Right cardiac atrium (tissue), 5 donors: ENCODE measurements at regions not wholly inside any gene's neighbourhood (a gene's known extent, or its start where the extent isn't known, plus 50 kb on each side); places are given as distances from the start of the nearest gene placed in this dataset.
A peak's percentile ranks its signal among the peaks of the same experiment; 100 is the strongest.
"Not testable (repeated sequence)": the region's sequence is repeated elsewhere in the genome, so short reads cannot be mapped to it uniquely, and the experiment has no call there.

Experiments
- ATAC-seq, 2 donors: fragments of 200-7000 bp; cut with Tn5 transposase; one replicate each; pipeline versions ENCODE4 v1.8.0 to v1.9.1; 2020; ENCODE audit warnings: moderate library complexity in 2 of 2, mild to moderate bottlenecking in 1 of 2
- DNase-seq, 3 donors: peaks; one replicate each; pipeline ENCODE4 v3.0.0-alpha.2; 2020
- H3K27ac ChIP-seq: one replicate; pipeline ENCODE4 v1.5.1; 2013; ENCODE audit warnings: mild to moderate bottlenecking, low read length, control low read depth, moderate library complexity
- H3K27me3 ChIP-seq: one replicate; pipeline ENCODE4 v1.6.1; 2013; ENCODE audit not compliant: control insufficient read depth, insufficient read depth
- H3K4me1 ChIP-seq: one replicate; pipeline ENCODE4 v1.6.1; 2013; ENCODE audit warnings: low read length; ENCODE audit not compliant: control insufficient read depth, insufficient read depth
- H3K4me3 ChIP-seq: one replicate; pipeline ENCODE4 v1.5.1; 2013; ENCODE audit warnings: low read length, control low read depth
- H3K9me3 ChIP-seq: one replicate; pipeline ENCODE4 v1.6.1; 2013; ENCODE audit warnings: low read length; ENCODE audit not compliant: control insufficient read depth
- WGBS: extraction: QIAGEN DNeasy Blood & Tissue Kit; methylation state at CpG from one replicate; pipeline ENCODE4 v1.1.7; 2013; 5-methylcytosine and 5-hydroxymethylcytosine counted together
- intact Hi-C, 4 donors: fragments of 100-400 bp; cut with DNase I; formaldehyde crosslinking; loops; one replicate each; pipeline versions ENCODE4 v1.11.0 to v1.14.0; 2022 to 2023
- donor health status: healthy with polysubstance abuse.
- donor health status: DM: no; HTN: yes; CAD: no.
- donor health status: DM: no; HTN: no; CAD: no.
- donor health status: DM: no; HTN: yes; CAD: no; lungs with severe emphysema.
- donor health status: DM: yes; HTN: yes; CAD: no.

DNA sequence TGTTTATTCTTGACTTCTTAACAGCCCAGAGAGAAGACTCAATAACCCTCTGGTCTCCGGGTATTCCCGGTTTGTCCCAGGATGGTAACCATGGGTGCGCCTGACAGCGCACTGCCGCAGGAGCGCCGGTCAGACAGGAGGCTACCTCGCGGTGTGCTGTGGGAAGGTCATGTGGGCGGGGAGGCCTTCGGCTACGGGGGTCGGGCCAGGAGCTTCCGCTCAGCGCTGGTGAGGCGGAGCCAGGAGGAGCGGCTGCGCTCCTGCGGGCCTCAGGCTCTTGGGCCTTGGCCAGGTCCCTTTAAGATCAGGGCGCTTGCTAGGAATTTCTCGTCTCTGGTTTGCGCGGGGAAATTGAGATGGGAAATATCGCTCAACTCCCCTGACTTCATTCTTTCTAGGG, 182.3 kb upstream of the NDN start:
- DNase-seq = peak; percentile 50 to 73 (median 61)
- WGBS = 22% methylated on average over 24 of the region's 24 CpGs
- Histone ChIP-seq H3K27ac (no peak overlapping the region), H3K4me3 (no peak overlapping the region), H3K4me1 (no peaks in the 10 kb centered on the region), H3K27me3 (no peaks in the 10 kb centered on the region), H3K9me3 (no peaks in the 10 kb centered on the region)
- ATAC-seq = peak; percentile 85 to 88
- intact Hi-C loops = loop anchor here in 1 of 4 donors (5.0 kb wide), 1 partner anchor 222 kb away; the partner anchor contains the start of gene MAGEL2

DNA sequence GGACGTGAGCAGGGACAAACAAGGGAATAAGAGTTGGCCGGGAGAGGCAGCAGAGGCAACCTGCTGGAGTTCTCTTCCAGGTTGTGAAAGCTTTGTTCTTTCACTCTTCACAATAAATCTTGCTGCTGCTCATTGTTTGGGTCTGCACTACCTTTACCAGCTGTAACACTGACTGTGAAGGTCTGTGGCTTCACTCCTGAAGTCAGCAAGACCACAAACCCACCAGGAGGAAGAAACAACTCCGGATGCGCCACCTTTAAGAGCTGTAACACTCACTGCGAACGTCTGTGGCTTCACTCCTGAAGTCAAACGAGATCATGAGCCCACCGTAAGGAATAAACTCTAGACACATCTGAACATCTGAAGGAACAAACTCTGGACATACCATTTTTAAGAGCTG, 186.5 kb upstream of the NDN start:
- not testable (repeated sequence) for H3K4me3 ChIP-seq, H3K27ac ChIP-seq, DNase-seq, H3K9me3 ChIP-seq, ATAC-seq, H3K27me3 ChIP-seq, H3K4me1 ChIP-seq
- 81% methylated on average over 8 of the region's 8 CpGs for WGBS
- intact Hi-C loops = loop anchor here in 3 of 4 donors (5.0 to 10.0 kb wide), 2 partner anchors 226 to 229 kb away; partner anchors contain the start of gene MAGEL2 (in 3 of the 3)

DNA sequence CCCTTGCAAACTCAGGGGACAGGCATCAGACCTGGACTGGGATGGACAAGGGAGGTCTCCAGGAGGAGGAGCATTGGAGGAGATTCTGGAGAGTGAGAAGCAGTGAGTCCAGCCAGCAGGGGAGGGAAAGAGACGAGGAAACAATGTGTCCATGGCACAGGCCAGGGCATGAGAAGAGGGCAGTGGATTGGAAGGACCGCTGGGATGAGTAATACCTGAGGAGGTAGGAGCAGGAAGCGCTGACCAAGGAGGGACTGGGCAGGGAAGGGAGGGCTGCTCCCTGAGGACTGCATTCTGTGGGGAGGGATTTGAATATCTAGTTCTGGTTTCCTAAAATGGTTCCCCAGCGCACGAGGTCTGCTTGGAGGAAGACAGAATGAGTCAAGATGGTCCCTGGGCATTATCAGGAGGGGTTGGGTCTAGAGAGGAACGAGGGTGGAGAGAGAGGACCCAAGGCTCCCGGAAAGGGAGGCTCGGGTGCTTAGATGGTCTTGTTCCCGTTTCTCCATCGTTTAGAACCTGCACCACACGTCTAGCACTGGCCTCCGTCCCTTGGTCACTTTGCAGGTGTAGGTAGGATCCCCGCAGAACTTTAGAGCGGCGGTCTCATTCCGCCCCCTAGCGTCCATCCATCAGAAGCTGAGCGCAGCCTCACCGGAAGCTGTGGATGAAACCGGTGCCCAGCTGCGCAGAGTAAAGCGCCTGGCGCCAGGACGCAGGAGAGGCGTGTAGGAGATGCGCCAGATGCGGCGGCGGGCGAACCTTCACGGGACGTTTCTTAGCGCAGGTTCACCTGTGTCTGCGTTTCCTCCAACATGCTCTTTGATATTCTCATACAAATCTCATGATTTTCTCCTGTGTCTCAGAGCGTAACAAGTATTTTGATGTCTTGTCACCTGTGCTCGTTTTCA, 190.7 kb upstream of the NDN start:
- Histone ChIP-seq H3K9me3 (no peaks in the 10 kb centered on the region), H3K27me3 (no peaks in the 10 kb centered on the region), H3K4me3 (no peak overlapping the region), H3K4me1 (no peaks in the 10 kb centered on the region), H3K27ac (no peak overlapping the region)
- ATAC-seq (peak; percentile 64 to 71), DNase-seq (peak; percentile 31 to 65 (median 56))
- intact Hi-C loops = loop anchor here in 2 of 4 donors (10.0 kb wide), 1 partner anchor 233 kb away; the partner anchor contains the start of gene MAGEL2 (in 2 of the 2)
- WGBS = 23% methylated on average over 36 of the region's 36 CpGs

DNA sequence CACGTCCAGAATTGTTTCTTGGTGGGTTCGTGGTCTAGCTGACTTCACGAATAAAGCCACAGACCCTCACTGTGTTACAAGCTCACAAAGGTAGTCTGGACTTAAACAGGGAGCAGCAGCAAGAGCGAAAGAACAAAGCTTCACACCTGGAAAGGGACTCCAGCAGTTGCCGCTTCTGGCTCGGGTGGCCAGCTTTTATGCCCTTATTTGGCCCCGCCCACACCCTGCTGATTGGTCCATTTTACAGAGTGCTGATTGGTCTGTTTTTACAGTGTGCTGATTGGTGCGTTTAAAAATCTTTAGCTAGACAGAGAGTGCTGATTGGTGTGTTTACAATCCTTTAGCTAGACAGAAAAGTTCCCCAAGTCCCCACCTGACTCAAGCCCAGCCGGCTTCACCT, 194.2 kb upstream of the NDN start:
- H3K27ac ChIP-seq = no peak overlapping the region
- H3K4me1 ChIP-seq = no peaks in the 10 kb centered on the region
- H3K27me3 ChIP-seq = no peaks in the 10 kb centered on the region
- DNase-seq (no peak), ATAC-seq (no peak)
- intact Hi-C loops = loop anchor here in 1 of 4 donors (10.0 kb wide), 1 partner anchor 56 kb away; no protein-coding TSS in a partner anchor
- H3K4me3 ChIP-seq = no peak overlapping the region
- H3K9me3 ChIP-seq = no peaks in the 10 kb centered on the region
- WGBS = 80% methylated on average over 9 of the region's 9 CpGs

DNA sequence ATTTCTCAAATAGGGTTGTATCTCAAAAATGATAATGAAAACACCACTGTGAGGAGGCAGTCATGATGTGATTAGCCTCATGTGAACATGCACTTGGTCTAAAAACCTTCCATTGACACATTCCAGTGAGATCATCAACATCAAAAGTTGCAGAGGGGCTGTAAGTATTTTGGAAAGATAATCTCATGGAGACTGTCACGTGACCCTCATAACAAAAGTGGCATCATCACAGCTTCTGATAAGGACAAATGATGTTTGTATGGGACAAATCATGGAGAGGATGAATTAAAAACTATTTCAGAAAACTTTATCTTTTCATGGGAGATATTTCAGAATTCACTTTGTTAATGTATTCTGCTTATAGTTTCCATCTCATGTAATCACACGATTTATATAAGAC, 203.1 kb upstream of the NDN start:
- intact Hi-C loops = no loop called here
- Histone ChIP-seq H3K4me1 (no peaks in the 10 kb centered on the region), H3K27me3 (no peaks in the 10 kb centered on the region), H3K4me3 (no peak overlapping the region), H3K27ac (no peak overlapping the region), H3K9me3 (no peaks in the 10 kb centered on the region)
- 42% methylated on average over 2 of the region's 2 CpGs for WGBS
- no peak for ATAC-seq
- no peak for DNase-seq

DNA sequence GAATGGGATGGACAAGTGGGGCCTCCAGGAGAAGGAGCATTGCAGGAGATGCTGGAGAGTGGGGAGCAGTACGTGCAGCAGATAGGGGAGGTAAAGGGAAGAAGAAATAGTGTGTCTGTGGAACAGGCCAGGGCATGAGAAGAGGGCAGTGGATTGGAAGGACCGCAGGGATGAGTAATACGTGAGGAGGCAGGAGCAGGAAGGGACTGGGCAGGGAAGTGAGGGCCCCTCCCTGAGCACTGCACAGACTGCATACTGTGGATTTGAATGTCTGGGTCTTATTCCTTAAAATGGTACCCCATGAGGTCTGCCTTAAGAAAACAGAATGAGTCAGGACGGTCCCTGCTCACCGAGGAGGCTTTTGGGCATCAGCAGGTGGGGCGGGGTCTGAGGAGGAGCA, 210.0 kb upstream of the NDN start:
- H3K27ac ChIP-seq = no peak overlapping the region
- intact Hi-C loops = no loop called here
- H3K4me3 ChIP-seq = no peak overlapping the region
- ATAC-seq (peak in 1 of 2 donors; percentile 81), DNase-seq (no peak)
- no peaks in the 10 kb centered on the region for H3K4me1 ChIP-seq
- 47% methylated on average over 6 of the region's 6 CpGs for WGBS
- H3K27me3 ChIP-seq = no peaks in the 10 kb centered on the region
- H3K9me3 ChIP-seq = no peaks in the 10 kb centered on the region

DNA sequence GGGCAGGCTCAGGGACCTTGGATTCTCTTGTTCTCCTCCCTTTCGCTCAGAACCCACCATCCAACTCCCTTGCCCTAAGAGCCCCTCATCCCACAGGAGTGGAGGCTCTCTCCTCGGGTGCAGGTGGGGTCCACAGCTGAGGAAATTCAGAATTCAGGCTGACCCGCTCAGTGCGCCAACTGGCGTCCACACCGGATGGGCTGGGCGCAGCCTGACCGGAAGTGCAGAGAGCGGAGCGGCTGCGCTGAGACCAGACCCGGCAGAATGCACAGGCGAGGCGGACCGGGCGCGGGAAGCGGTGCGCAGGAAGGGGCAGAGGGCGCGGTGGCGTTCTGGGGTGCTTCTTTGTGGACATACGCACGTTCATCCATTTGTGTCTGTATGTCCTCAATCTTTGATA, 210.4 kb upstream of the NDN start:
- peak; percentile 15 to 57 (median 53) for DNase-seq
- intact Hi-C loops = no loop called here

DNA sequence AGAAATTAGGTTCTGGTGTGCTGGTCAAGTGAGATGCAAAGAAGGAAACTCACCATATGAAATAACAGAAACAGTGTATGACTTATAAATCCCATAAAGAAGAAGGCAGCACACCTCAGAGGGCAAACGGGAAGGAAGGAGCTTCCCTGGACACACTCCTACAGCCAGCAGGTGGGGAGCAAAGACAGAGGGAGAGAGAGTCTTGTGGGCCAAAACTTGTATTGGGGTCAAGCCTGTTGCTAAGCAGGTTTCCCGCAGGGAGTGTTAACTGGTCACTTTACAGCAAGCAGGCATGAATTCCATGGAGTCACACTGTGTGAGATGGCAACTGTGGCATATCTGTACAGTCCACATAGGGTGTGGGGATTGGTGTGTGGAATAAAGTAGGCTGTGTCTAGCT, 222.9 kb upstream of the NDN start:
- Histone ChIP-seq H3K9me3 (no peaks in the 10 kb centered on the region), H3K27ac (no peak overlapping the region), H3K4me1 (no peaks in the 10 kb centered on the region), H3K4me3 (no peak overlapping the region), H3K27me3 (no peaks in the 10 kb centered on the region)
- 22% methylated on average over 2 of the region's 2 CpGs for WGBS
- DNase-seq (no peak), ATAC-seq (no peak)
- intact Hi-C loops = no loop called here

More for the DNA sequence above, 210.4 kb upstream of the NDN start:
- no peaks in the 10 kb centered on the region for H3K27me3 ChIP-seq
- H3K4me3 ChIP-seq = peak overlapping the region; percentile 31
- no peaks in the 10 kb centered on the region for H3K9me3 ChIP-seq
- peak; percentile 55 to 91 for ATAC-seq
- no peak overlapping the region for H3K27ac ChIP-seq
- no peaks in the 10 kb centered on the region for H3K4me1 ChIP-seq
- WGBS = 39% methylated on average over 24 of the region's 24 CpGs

DNA sequence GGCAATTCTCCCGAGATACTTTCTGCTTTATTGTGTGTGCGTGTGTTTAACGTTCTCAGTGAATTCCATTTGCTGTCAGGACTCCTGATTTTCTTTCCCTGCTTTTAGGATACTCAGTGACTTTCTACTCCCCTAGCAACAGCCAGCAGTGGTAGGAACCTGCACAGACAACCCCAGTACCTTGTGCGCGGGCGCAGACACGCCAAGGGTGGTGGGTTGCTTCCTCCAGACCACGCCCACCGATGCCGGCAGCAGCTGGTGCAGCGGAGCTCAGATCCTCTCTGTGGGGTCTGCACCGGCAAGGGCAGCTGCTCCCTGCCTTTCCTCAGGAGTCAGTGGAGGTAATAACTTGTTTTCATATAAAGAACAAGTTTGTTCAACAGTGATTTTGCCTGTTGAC, 225.1 kb upstream of the NDN start:
- Histone ChIP-seq H3K27me3 (no peaks in the 10 kb centered on the region), H3K4me1 (no peaks in the 10 kb centered on the region), H3K4me3 (no peak overlapping the region), H3K27ac (no peak overlapping the region), H3K9me3 (no peaks in the 10 kb centered on the region)
- DNase-seq (peak in 2 of 3 donors; percentile 48 to 57), ATAC-seq (no peak)
- 29% methylated on average over 12 of the region's 12 CpGs for WGBS
- intact Hi-C loops = no loop called here

DNA sequence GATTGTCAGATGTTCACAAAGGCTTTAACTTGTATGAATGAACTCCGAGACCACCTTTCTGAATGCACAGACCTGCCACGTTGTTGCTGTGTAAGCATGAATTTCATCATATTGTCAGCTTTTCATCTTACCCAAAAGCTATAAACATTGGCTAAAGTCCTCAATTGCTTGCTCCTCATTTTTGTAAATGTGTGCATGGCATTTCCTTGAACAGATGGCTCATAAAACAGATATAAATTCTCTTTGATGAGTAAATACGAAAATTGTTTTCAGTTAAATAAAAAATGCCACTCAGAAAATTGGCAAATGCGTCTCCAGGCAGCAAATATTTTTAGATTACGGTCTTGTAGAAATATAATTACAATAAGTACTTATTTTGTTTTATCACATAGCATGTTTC, 226.0 kb upstream of the NDN start:
- 61% methylated on average over 5 of the region's 5 CpGs for WGBS
- DNase-seq (no peak), ATAC-seq (no peak)
- Histone ChIP-seq H3K4me1 (no peaks in the 10 kb centered on the region), H3K9me3 (no peaks in the 10 kb centered on the region), H3K27ac (no peak overlapping the region), H3K27me3 (no peaks in the 10 kb centered on the region), H3K4me3 (no peak overlapping the region)
- intact Hi-C loops = no loop called here

DNA sequence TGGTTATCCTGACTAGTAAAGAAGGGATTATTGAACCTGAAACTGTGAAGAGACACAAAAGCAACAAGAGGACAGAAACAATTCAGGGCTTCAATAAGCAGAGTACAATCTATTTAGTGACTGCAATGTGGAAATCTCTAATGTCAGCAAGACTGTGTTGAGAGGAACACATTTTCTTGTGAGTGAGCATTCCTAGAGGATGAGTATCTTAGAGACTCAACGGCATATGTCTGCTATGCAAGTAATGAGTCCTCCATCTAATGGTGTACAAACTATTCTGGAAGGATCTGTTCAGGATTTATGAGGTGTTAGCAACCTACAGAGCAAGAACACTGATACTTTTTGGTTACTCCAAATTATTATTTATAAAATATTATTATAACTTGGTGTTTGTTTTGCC, 226.5 kb upstream of the NDN start:
- Histone ChIP-seq H3K4me1 (no peaks in the 10 kb centered on the region), H3K9me3 (no peaks in the 10 kb centered on the region), H3K27ac (no peak overlapping the region), H3K27me3 (no peaks in the 10 kb centered on the region), H3K4me3 (no peak overlapping the region)
- 54% methylated on average over 1 of the region's 1 CpG for WGBS
- ATAC-seq (no peak), DNase-seq (no peak)
- intact Hi-C loops = no loop called here
